Liver (tissue), 2 donors: ENCODE measurements at regions not wholly inside any gene's neighbourhood (a gene's known extent, or its start where the extent isn't known, plus 50 kb on each side); places are given as distances from the start of the nearest gene placed in this dataset.

Source experiments
- CTCF ChIP-seq: fragments of 150-350 bp; IDR thresholded peaks from 2 replicates; pipeline ENCODE4 v1.5.1; 2017; ENCODE audit warnings: improper control_type of control experiment, low read depth, low read length; ENCODE audit not compliant: missing input control
- MAX ChIP-seq: IDR thresholded peaks from 2 replicates; pipeline ENCODE4 v1.6.1; 2016; ENCODE audit warnings: antibody characterized with exemption
- REST ChIP-seq: IDR thresholded peaks from 2 replicates; pipeline ENCODE4 v1.6.1; 2016; ENCODE audit warnings: antibody characterized with exemption, mild to moderate bottlenecking
- donor health status: healthy.

- TF ChIP-seq CTCF, result no peak
- no peak for TF ChIP-seq REST
- no peak for TF ChIP-seq MAX
These were observed 179.9 kb upstream of the KLF14 start for GRCh38 chr7:130913639-130914553.
